Vagina (tissue), 2 donors: ENCODE measurements at regions not wholly inside any gene's neighbourhood (a gene's known extent, or its start where the extent isn't known, plus 50 kb on each side); places are given as distances from the start of the nearest gene placed in this dataset.

Experiments used
- POLR2A ChIP-seq, 2 donors: fragments of 450-650 bp; IDR thresholded peaks; one replicate each; pipeline ENCODE4 v1.6.1; 2017; ENCODE audit warnings: antibody characterized with exemption in 2 of 2, mild to moderate bottlenecking in 2 of 2, moderate library complexity in 2 of 2
- POLR2AphosphoS5 ChIP-seq, 2 donors: sonication (generic); formaldehyde crosslinking; IDR thresholded peaks; one replicate each; pipeline ENCODE4 v1.9.0; 2017; ENCODE audit warnings: antibody characterized with exemption in 2 of 2, mild to moderate bottlenecking in 2 of 2, low read depth in 1 of 2; ENCODE audit not compliant: insufficient read depth in 1 of 2
- TF ChIP-seq, protein P1 (sequence below), 3 experiments: fragments of 450-650 bp in 2 of 3; fragments of 200-600 bp in 1 of 3; sonication (generic) in 1 of 3; IDR thresholded peaks; one replicate each; pipeline ENCODE4 v1.5.1; 2017 to 2019; ENCODE audit warnings: antibody characterized with exemption in 3 of 3, mild to moderate bottlenecking in 2 of 3, moderate library complexity in 2 of 3

DNA sequence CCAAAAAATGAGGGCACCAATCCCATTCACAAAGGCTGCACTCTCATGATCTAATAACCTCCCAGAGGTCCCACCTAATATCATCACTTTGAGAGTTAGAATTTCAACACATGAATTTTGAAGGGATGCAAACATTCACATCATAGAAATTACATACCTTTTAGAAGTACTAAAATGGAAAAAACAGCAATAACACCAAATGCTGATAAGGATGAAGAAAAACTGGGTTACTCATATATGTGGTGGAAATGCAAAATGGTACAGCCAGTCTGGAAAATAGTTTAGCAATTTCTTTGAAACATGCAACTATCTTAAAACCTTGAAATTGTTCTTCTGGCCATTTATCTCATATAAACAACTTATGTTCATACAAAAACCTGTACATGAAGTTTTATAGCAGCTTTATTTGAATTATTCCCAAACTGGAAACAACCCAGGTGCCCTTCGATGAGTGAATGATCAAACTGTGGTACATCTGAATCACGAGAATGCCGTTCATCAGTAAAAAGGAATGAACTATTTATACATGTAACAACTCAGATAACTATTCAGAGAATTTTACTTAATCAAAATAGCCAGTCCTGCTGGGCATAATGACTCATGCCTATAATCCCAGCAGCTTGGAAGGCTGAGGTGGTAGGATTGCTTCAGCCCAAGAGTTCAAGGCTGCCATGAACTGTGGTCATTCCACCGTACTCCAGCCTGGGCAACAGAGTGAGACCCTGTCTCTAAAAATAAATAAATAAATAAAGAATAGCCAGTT lies 109.4 kb upstream of the SSTR1 start:
- TF ChIP-seq, protein P1, sequence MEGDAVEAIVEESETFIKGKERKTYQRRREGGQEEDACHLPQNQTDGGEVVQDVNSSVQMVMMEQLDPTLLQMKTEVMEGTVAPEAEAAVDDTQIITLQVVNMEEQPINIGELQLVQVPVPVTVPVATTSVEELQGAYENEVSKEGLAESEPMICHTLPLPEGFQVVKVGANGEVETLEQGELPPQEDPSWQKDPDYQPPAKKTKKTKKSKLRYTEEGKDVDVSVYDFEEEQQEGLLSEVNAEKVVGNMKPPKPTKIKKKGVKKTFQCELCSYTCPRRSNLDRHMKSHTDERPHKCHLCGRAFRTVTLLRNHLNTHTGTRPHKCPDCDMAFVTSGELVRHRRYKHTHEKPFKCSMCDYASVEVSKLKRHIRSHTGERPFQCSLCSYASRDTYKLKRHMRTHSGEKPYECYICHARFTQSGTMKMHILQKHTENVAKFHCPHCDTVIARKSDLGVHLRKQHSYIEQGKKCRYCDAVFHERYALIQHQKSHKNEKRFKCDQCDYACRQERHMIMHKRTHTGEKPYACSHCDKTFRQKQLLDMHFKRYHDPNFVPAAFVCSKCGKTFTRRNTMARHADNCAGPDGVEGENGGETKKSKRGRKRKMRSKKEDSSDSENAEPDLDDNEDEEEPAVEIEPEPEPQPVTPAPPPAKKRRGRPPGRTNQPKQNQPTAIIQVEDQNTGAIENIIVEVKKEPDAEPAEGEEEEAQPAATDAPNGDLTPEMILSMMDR (IDR thresholded peaks at IDR 0.05) = no peak
- no peak for TF ChIP-seq POLR2A (IDR thresholded peaks at IDR 0.05)
- TF ChIP-seq POLR2AphosphoS5 (IDR thresholded peaks at IDR 0.05; ENCODE audit: insufficient read depth in 1 of 2, low read depth in 1 of 2) = no peak
